HepG2 (cell line): ENCODE measurements at regions not wholly inside any gene's neighbourhood (a gene's known extent, or its start where the extent isn't known, plus 50 kb on each side); places are given as distances from the start of the nearest gene placed in this dataset.

Source experiments
- CTCF ChIP-seq: sonication (generic); formaldehyde crosslinking; IDR thresholded peaks from 2 replicates; pipeline ENCODE4 v1.5.0; 2020; ENCODE audit warnings: mild to moderate bottlenecking, missing genetic modification reagents, moderate library complexity
- THRA ChIP-seq: sonication (generic); formaldehyde crosslinking; IDR thresholded peaks from 2 replicates; pipeline ENCODE4 v1.4.0; 2020; ENCODE audit warnings: missing genetic modification reagents, borderline replicate concordance

- TF ChIP-seq CTCF (CRISPR knock-in tag): no peak
- TF ChIP-seq THRA: no peak
Measured at GRCh38 chr13:40331802-40332201, 334.6 kb downstream of the FOXO1 start.
